Neural progenitor cell (in vitro differentiated cells): ENCODE measurements at regions not wholly inside any gene's neighbourhood (a gene's known extent, or its start where the extent isn't known, plus 50 kb on each side); places are given as distances from the start of the nearest gene placed in this dataset.

Source experiments
- DNase-seq: peaks from one replicate; pipeline ENCODE4 v3.0.0-alpha.2; 2016; ENCODE audit warnings: low spot score
- H2AFZ ChIP-seq: fragments of 200-600 bp; sonication (generic); replicated peaks from 2 replicates; pipeline ENCODE4 v1.6.1; 2016; ENCODE audit warnings: antibody characterized with exemption
- H3F3A ChIP-seq: fragments of 200-600 bp; sonication (generic); 2 replicates; pipeline ENCODE4 v1.6.1; 2016; ENCODE audit warnings: antibody characterized with exemption, low read depth
- H3K27ac ChIP-seq: fragments of 200-600 bp; sonication (generic); 2 replicates; pipeline ENCODE4 v1.5.1; 2016; ENCODE audit warnings: mild to moderate bottlenecking
- H3K27me3 ChIP-seq: fragments of 200-600 bp; sonication (generic); 2 replicates; pipeline ENCODE4 v1.6.1; 2016; ENCODE audit warnings: mild to moderate bottlenecking, moderate library complexity
- H3K36me3 ChIP-seq: fragments of 200-600 bp; sonication (generic); 2 replicates; pipeline ENCODE4 v1.5.1; 2016
- H3K4me1 ChIP-seq: fragments of 200-600 bp; sonication (generic); 2 replicates; pipeline ENCODE4 v1.6.1; 2016; ENCODE audit warnings: mixed run types
- H3K4me2 ChIP-seq: fragments of 200-600 bp; sonication (generic); 2 replicates; pipeline ENCODE4 v1.6.1; 2016
- H3K4me3 ChIP-seq: fragments of 200-600 bp; sonication (generic); 2 replicates; pipeline ENCODE4 v1.5.1; 2016
- H3K79me2 ChIP-seq: fragments of 200-600 bp; sonication (generic); 2 replicates; pipeline ENCODE4 v1.6.1; 2016; ENCODE audit warnings: low read depth
- H3K9ac ChIP-seq: fragments of 200-600 bp; sonication (generic); 2 replicates; pipeline ENCODE4 v1.6.1; 2016
- H3K9me3 ChIP-seq: fragments of 200-600 bp; sonication (generic); 2 replicates; pipeline ENCODE4 v1.5.1; 2016; ENCODE audit warnings: low read depth
- H4K20me1 ChIP-seq: fragments of 200-600 bp; sonication (generic); 2 replicates; pipeline ENCODE4 v1.6.1; 2016; ENCODE audit warnings: low read depth
- H3K27ac Mint-ChIP-seq: 3 replicates; pipeline ENCODE4 v1.8.0; 2021; ENCODE audit warnings: mixed read lengths
- H3K27me3 Mint-ChIP-seq: 2 replicates; pipeline ENCODE4 v1.8.0; 2022; ENCODE audit warnings: low read depth, mild to moderate bottlenecking, inconsistent platforms, moderate library complexity, mixed read lengths; ENCODE audit not compliant: insufficient read depth
- H3K36me3 Mint-ChIP-seq: 3 replicates; pipeline ENCODE4 v1.8.0; 2021; ENCODE audit warnings: mixed read lengths
- H3K4me1 Mint-ChIP-seq: 3 replicates; pipeline ENCODE4 v1.8.0; 2021; ENCODE audit warnings: mixed read lengths
- H3K4me3 Mint-ChIP-seq: 3 replicates; pipeline ENCODE4 v1.8.0; 2021; ENCODE audit warnings: mild to moderate bottlenecking, moderate library complexity, mixed read lengths
- H3K9me3 Mint-ChIP-seq: 3 replicates; pipeline ENCODE4 v1.8.0; 2020; ENCODE audit warnings: mixed read lengths
- CTCF ChIP-seq: fragments of 200-600 bp; sonication (generic); IDR thresholded peaks from 2 replicates; pipeline ENCODE4 v1.5.1; 2017; ENCODE audit warnings: antibody characterized with exemption, mild to moderate bottlenecking
- EZH2 ChIP-seq: fragments of 200-600 bp; sonication (generic); IDR thresholded peaks from 2 replicates; pipeline ENCODE4 v1.6.1; 2017; ENCODE audit warnings: antibody characterized with exemption, mild to moderate bottlenecking, moderate library complexity
- EZH2phosphoT487 ChIP-seq: fragments of 200-600 bp; sonication (generic); IDR thresholded peaks from 2 replicates; pipeline ENCODE4 v1.6.1; 2017; ENCODE audit warnings: antibody characterized with exemption

DNA sequence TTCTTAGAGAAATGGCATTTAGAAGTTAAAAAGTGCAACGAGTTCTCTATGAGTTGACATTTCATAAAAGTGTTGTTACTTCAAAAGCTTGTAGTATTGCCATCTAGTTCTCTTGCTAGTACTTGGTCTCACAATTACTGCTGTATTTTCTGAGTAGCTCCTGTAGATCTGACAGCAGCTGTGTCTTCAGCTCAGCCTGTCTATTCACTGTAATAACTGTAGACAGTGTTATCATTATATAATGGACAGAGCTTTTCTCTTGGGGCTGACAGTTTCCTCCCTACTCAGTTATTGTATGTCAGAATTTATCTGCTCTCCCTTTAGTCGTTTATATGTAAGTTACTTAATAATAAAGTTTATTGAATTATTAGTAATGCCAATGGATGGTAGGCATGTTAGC is 388.7 kb upstream of the VSTM2A start:
- Histone ChIP-seq H3K27me3 (no peaks in the 10 kb centered on the region), H3K4me1 (no peaks in the 10 kb centered on the region), H4K20me1 (no peaks in the 10 kb centered on the region), H3F3A (no peaks in the 10 kb centered on the region), H3K4me3 (no peak overlapping the region), H2AFZ (no peak overlapping the region), H3K27ac (no peak overlapping the region), H3K9ac (no peak overlapping the region), H3K79me2 (no peaks in the 10 kb centered on the region), H3K4me2 (no peak overlapping the region), H3K9me3 (no peaks in the 10 kb centered on the region), H3K36me3 (no peaks in the 10 kb centered on the region)
- no peaks in the 10 kb centered on the region for H3K36me3 Mint-ChIP-seq
- DNase-seq = no peak
- H3K27me3 Mint-ChIP-seq = no peaks in the 10 kb centered on the region
- no peak for TF ChIP-seq CTCF
- no peak for TF ChIP-seq EZH2
- TF ChIP-seq EZH2phosphoT487 = no peak
- H3K4me3 Mint-ChIP-seq = no peak overlapping the region
- H3K9me3 Mint-ChIP-seq = no peaks in the 10 kb centered on the region
- no peak overlapping the region for H3K27ac Mint-ChIP-seq
- H3K4me1 Mint-ChIP-seq = no peaks in the 10 kb centered on the region

GRCh38 chr7:54159088-54159487 is 383.1 kb upstream of the VSTM2A start:
- Histone ChIP-seq H3K36me3 (no peaks in the 10 kb centered on the region), H3F3A (no peaks in the 10 kb centered on the region), H3K4me3 (no peak overlapping the region), H2AFZ (no peak overlapping the region), H3K27ac (no peak overlapping the region), H4K20me1 (no peaks in the 10 kb centered on the region), H3K9ac (no peak overlapping the region), H3K27me3 (no peaks in the 10 kb centered on the region), H3K4me2 (no peak overlapping the region), H3K4me1 (no peaks in the 10 kb centered on the region), H3K9me3 (no peaks in the 10 kb centered on the region), H3K79me2 (no peaks in the 10 kb centered on the region)
- no peaks in the 10 kb centered on the region for H3K27me3 Mint-ChIP-seq
- no peak overlapping the region for H3K27ac Mint-ChIP-seq
- no peaks in the 10 kb centered on the region for H3K9me3 Mint-ChIP-seq
- H3K4me1 Mint-ChIP-seq = no peaks in the 10 kb centered on the region
- no peak for DNase-seq
- no peak overlapping the region for H3K4me3 Mint-ChIP-seq
- no peaks in the 10 kb centered on the region for H3K36me3 Mint-ChIP-seq
- TF ChIP-seq EZH2phosphoT487 (no peak), CTCF (no peak), EZH2 (no peak)

DNA sequence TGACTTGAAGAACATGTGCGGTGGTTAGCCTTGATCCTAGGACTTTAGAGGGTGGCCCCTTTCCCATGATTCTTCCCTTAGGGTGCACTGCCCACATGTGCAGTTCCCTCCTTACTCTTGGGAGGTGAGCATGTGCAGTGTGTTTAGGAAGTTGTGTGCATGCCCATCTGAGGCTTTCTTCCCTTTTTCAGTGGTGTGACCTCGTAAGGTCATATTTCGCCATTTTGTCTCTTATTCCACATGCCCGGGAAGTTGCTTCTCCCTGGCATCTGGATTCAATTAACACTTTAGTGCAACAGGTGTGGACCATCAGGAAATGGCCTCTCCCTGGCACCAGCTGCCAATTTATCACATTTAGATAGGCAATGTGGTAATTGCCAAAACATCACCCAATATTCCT is 380.6 kb upstream of the VSTM2A start:
- H3K9me3 Mint-ChIP-seq = no peaks in the 10 kb centered on the region
- H3K9me3 ChIP-seq = no peaks in the 10 kb centered on the region
- H2AFZ ChIP-seq = no peak overlapping the region
- H3K4me3 Mint-ChIP-seq = no peak overlapping the region
- TF ChIP-seq EZH2phosphoT487 = no peak
- no peak for TF ChIP-seq CTCF
- no peak for TF ChIP-seq EZH2
- H3K36me3 Mint-ChIP-seq = no peaks in the 10 kb centered on the region
- no peak overlapping the region for H3K4me3 ChIP-seq
- no peaks in the 10 kb centered on the region for H3K79me2 ChIP-seq
- H3F3A ChIP-seq = no peaks in the 10 kb centered on the region
- no peaks in the 10 kb centered on the region for H3K27me3 Mint-ChIP-seq
- H3K27me3 ChIP-seq = no peaks in the 10 kb centered on the region
- H3K4me1 ChIP-seq = no peaks in the 10 kb centered on the region
- H3K4me2 ChIP-seq = no peak overlapping the region
- no peaks in the 10 kb centered on the region for H3K4me1 Mint-ChIP-seq
- no peak overlapping the region for H3K9ac ChIP-seq
- no peaks in the 10 kb centered on the region for H4K20me1 ChIP-seq
- no peak overlapping the region for H3K27ac ChIP-seq
- no peak overlapping the region for H3K27ac Mint-ChIP-seq
- DNase-seq = no peak
- H3K36me3 ChIP-seq = no peaks in the 10 kb centered on the region

GRCh38 chr7:54166419-54166818 is 375.8 kb upstream of the VSTM2A start:
- no peak overlapping the region for H3K4me3 ChIP-seq
- Mint-ChIP-seq H3K4me1 (no peaks in the 10 kb centered on the region), H3K27ac (no peak overlapping the region), H3K4me3 (no peak overlapping the region), H3K27me3 (no peaks in the 10 kb centered on the region), H3K9me3 (no peaks in the 10 kb centered on the region), H3K36me3 (no peaks in the 10 kb centered on the region)
- no peaks in the 10 kb centered on the region for H4K20me1 ChIP-seq
- no peaks in the 10 kb centered on the region for H3K36me3 ChIP-seq
- no peak overlapping the region for H3K27ac ChIP-seq
- no peaks in the 10 kb centered on the region for H3K9me3 ChIP-seq
- H3K4me1 ChIP-seq = peaks cover 2% of the 10 kb centered on the region
- no peak overlapping the region for H2AFZ ChIP-seq
- H3K79me2 ChIP-seq = no peaks in the 10 kb centered on the region
- no peak for TF ChIP-seq EZH2
- no peak for TF ChIP-seq CTCF
- no peak for TF ChIP-seq EZH2phosphoT487
- H3K9ac ChIP-seq = no peak overlapping the region
- no peak for DNase-seq
- no peaks in the 10 kb centered on the region for H3K27me3 ChIP-seq
- H3K4me2 ChIP-seq = no peak overlapping the region
- H3F3A ChIP-seq = no peaks in the 10 kb centered on the region
